ENCODE measurements at regions not wholly inside any gene's neighbourhood (a gene's known extent, or its start where the extent isn't known, plus 50 kb on each side); places are given as distances from the start of the nearest gene placed in this dataset.
"Not testable (repeated sequence)": the region's sequence is repeated elsewhere in the genome, so short reads cannot be mapped to it uniquely, and the experiment has no call there.

GRCh38 chr14:22358726-22359125 lies 230.3 kb downstream of the DAD1 start:
- no peak for DNase-seq
- H3K36me3 ChIP-seq (replicated peaks in 1 of 2; ENCODE audit: control insufficient read depth in 1 of 2, insufficient read depth in 2 of 2, low read length in 2 of 2): no peaks in the 10 kb centered on the region
- H4K20me1 ChIP-seq (ENCODE audit: insufficient read depth, low read length): no peaks in the 10 kb centered on the region
- H3K27me3 Mint-ChIP-seq (ENCODE audit: low read depth in 3 of 3): peaks cover 0 to 2% (median 2%) of the 10 kb centered on the region in 3 donors
- H3K9me3 ChIP-seq (replicated peaks in 1 of 2; ENCODE audit: control insufficient read depth in 1 of 2, insufficient read depth in 1 of 2, low read length in 2 of 2): no peaks in the 10 kb centered on the region
- no peak for TF ChIP-seq CTCF (IDR thresholded peaks at IDR 0.05)
- no peaks in the 10 kb centered on the region for H3K4me1 ChIP-seq (ENCODE audit: control insufficient read depth in 1 of 2, insufficient read depth in 2 of 2, low read length in 2 of 2)
- H3K4me3 Mint-ChIP-seq: no peak overlapping the region
- H3K27me3 ChIP-seq (ENCODE audit: control insufficient read depth in 2 of 2, insufficient read depth in 2 of 2, low read length in 2 of 2): no peaks in the 10 kb centered on the region
- no peaks in the 10 kb centered on the region for H3K36me3 Mint-ChIP-seq
- no peak overlapping the region for H2AFZ ChIP-seq (ENCODE audit: insufficient read depth, low read depth, low read length, poor library complexity, severe bottlenecking)
- no peak overlapping the region for H3K27ac Mint-ChIP-seq
- no peak overlapping the region for H3K9ac ChIP-seq (ENCODE audit: insufficient read depth, low read length, poor library complexity, severe bottlenecking)
- H3K4me1 Mint-ChIP-seq: no peaks in the 10 kb centered on the region
- no peak overlapping the region for H3K4me2 ChIP-seq (replicated peaks; ENCODE audit: extremely low read depth, low read length, poor library complexity, severe bottlenecking)
- intact Hi-C loops (cut with micrococcal nuclease): no loop called here
- no peak overlapping the region for H3K27ac ChIP-seq (ENCODE audit: low read depth in 1 of 2, low read length in 2 of 2)
- no peaks in the 10 kb centered on the region for H3K79me2 ChIP-seq (ENCODE audit: insufficient read depth, low read length)
- H3K9me3 Mint-ChIP-seq: peaks cover under 1 to 18% (median 8%) of the 10 kb centered on the region in 7 donors
- H3K4me3 ChIP-seq (replicated peaks in 1 of 3; ENCODE audit: low read depth in 2 of 3, low read length in 3 of 3): no peak overlapping the region

- not testable (repeated sequence) for H3K4me3 Mint-ChIP-seq; H3K36me3 ChIP-seq (replicated peaks in 1 of 2; ENCODE audit: control insufficient read depth in 1 of 2, insufficient read depth in 2 of 2, low read length in 2 of 2); H3K27me3 Mint-ChIP-seq (ENCODE audit: low read depth in 3 of 3)
Observed at GRCh38 chr14:22349281-22349680, 239.7 kb downstream of the DAD1 start.

More at GRCh38 chr14:22349281-22349680, 239.7 kb downstream of the DAD1 start:
- H3K27me3 ChIP-seq (ENCODE audit: control insufficient read depth in 2 of 2, insufficient read depth in 2 of 2, low read length in 2 of 2); intact Hi-C loops (cut with micrococcal nuclease); H4K20me1 ChIP-seq (ENCODE audit: insufficient read depth, low read length); H3K4me1 ChIP-seq (ENCODE audit: control insufficient read depth in 1 of 2, insufficient read depth in 2 of 2, low read length in 2 of 2); H3K4me3 ChIP-seq (replicated peaks in 1 of 3; ENCODE audit: low read depth in 2 of 3, low read length in 3 of 3); H2AFZ ChIP-seq (ENCODE audit: insufficient read depth, low read depth, low read length, poor library complexity, severe bottlenecking); H3K9ac ChIP-seq (ENCODE audit: insufficient read depth, low read length, poor library complexity, severe bottlenecking); H3K4me2 ChIP-seq (replicated peaks; ENCODE audit: extremely low read depth, low read length, poor library complexity, severe bottlenecking); H3K4me1 Mint-ChIP-seq; H3K27ac Mint-ChIP-seq; H3K27ac ChIP-seq (ENCODE audit: low read depth in 1 of 2, low read length in 2 of 2); DNase-seq; H3K79me2 ChIP-seq (ENCODE audit: insufficient read depth, low read length); H3K36me3 Mint-ChIP-seq: not testable (repeated sequence)
- H3K9me3 ChIP-seq (replicated peaks in 1 of 2; ENCODE audit: control insufficient read depth in 1 of 2, insufficient read depth in 1 of 2, low read length in 2 of 2): peaks cover 8 to 14% of the 10 kb centered on the region in 2 donors
- peaks cover 5 to 31% (median 23%) of the 10 kb centered on the region in 7 donors for H3K9me3 Mint-ChIP-seq
- 86% methylated on average over 3 of the region's 4 CpGs for WGBS (ENCODE audit: insufficient coverage)

All from CD14-positive monocyte (primary cell).